Activated CD4-positive, alpha-beta T cell treated with anti-CD3 and anti-CD28 coated beads, Interleukin-2, amount 10 ng/mL, durations not matched to agents 7 days and 5 days (primary cell): ENCODE measurements at regions not wholly inside any gene's neighbourhood (a gene's known extent, or its start where the extent isn't known, plus 50 kb on each side); places are given as distances from the start of the nearest gene placed in this dataset.
"Not testable (repeated sequence)": the region's sequence is repeated elsewhere in the genome, so short reads cannot be mapped to it uniquely, and the experiment has no call there.

Experiments
- CTCF ChIA-PET: fragments of 350-600 bp; sonication (Branson Sonifier 250); formaldehyde crosslinking; loops from one replicate; lab custom pipeline; 2021; ENCODE audit warnings: antibody characterized with exemption; lab: Charles Lee
- POLR2A ChIA-PET: fragments of 350-600 bp; sonication (Branson Sonifier 250); formaldehyde crosslinking; loops from one replicate; lab custom pipeline; 2021; ENCODE audit warnings: antibody characterized with exemption; lab: Charles Lee
- DNase-seq: peaks from one replicate; pipeline ENCODE4 v3.0.0-alpha.2; 2020
- H3K27ac Mint-ChIP-seq: one replicate; pipeline ENCODE4 v1.8.0; 2021; ENCODE audit warnings: mild to moderate bottlenecking, moderate library complexity, mixed read lengths
- H3K27me3 Mint-ChIP-seq: one replicate; pipeline ENCODE4 v1.8.0; 2021; ENCODE audit warnings: mixed read lengths
- H3K36me3 Mint-ChIP-seq: one replicate; pipeline ENCODE4 v1.8.0; 2021; ENCODE audit warnings: low read depth, mixed read lengths
- H3K4me1 Mint-ChIP-seq: one replicate; pipeline ENCODE4 v1.8.0; 2021; ENCODE audit warnings: mixed read lengths
- H3K4me3 Mint-ChIP-seq: one replicate; pipeline ENCODE4 v1.8.0; 2021; ENCODE audit warnings: mild to moderate bottlenecking, moderate library complexity, mixed read lengths
- H3K9me3 Mint-ChIP-seq: one replicate; pipeline ENCODE4 v1.8.0; 2021; ENCODE audit warnings: mixed read lengths

DNA sequence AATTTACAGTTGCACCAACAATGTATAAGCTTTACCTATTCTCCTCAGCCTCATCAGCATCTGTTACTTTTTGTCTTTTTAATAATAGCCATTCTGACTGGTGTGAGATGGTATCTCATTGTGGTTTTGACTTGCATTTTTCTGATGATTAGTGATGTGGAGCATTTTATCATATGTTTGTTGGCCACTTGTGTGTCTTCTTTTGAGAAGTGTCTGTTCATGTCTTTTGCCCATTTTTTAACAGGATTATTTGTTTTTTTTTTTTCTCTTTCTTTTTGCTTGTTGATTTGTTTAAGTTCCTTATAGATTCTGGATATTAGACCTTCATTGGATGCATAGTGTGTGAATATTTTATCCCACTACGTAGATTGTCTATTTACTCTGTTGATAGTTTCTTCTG lies 191.3 kb downstream of the VAPA start:
- POLR2A ChIA-PET, DNase-seq, H3K4me1 Mint-ChIP-seq, H3K27ac Mint-ChIP-seq, H3K4me3 Mint-ChIP-seq, H3K36me3 Mint-ChIP-seq, CTCF ChIA-PET: not testable (repeated sequence)
- peaks cover 10% of the 10 kb centered on the region for H3K9me3 Mint-ChIP-seq
- H3K27me3 Mint-ChIP-seq, result peaks cover 13% of the 10 kb centered on the region

DNA sequence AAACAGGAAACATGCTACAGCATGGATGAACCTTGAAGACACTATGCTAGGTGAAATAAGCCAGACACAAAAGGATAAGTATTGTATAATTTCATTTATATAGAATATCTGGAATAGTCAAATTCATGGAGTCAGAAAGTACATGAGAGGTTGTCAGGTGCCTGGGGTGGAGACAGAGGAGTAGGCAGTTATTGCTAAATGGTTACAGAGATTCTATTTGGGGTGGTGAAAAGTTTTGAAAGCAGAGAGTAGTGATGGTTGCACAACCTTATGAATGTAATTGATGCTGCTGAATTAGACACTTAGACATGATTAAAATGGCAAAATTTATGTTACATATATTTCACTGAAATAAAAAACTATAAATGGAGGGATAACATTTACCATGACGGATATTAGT lies 197.4 kb downstream of the VAPA start:
- no peaks in the 10 kb centered on the region for H3K4me1 Mint-ChIP-seq
- H3K4me3 Mint-ChIP-seq, result no peak overlapping the region
- CTCF ChIA-PET, result no interaction called here
- peaks cover 7% of the 10 kb centered on the region for H3K9me3 Mint-ChIP-seq
- peaks cover 10% of the 10 kb centered on the region for H3K27me3 Mint-ChIP-seq
- POLR2A ChIA-PET, result no interaction called here
- no peak for DNase-seq
- no peak overlapping the region for H3K27ac Mint-ChIP-seq
- H3K36me3 Mint-ChIP-seq, result no peaks in the 10 kb centered on the region

- H3K27ac Mint-ChIP-seq, result no peak overlapping the region
- no peaks in the 10 kb centered on the region for H3K36me3 Mint-ChIP-seq
- no peak for DNase-seq
- no peaks in the 10 kb centered on the region for H3K4me1 Mint-ChIP-seq
- H3K9me3 Mint-ChIP-seq, result peaks cover 5% of the 10 kb centered on the region
- H3K4me3 Mint-ChIP-seq, result no peak overlapping the region
- CTCF ChIA-PET, result no interaction called here
- POLR2A ChIA-PET, result no interaction called here
- peaks cover 14% of the 10 kb centered on the region for H3K27me3 Mint-ChIP-seq
These were observed 198.1 kb downstream of the VAPA start for GRCh38 chr18:10111944-10112343.

DNA sequence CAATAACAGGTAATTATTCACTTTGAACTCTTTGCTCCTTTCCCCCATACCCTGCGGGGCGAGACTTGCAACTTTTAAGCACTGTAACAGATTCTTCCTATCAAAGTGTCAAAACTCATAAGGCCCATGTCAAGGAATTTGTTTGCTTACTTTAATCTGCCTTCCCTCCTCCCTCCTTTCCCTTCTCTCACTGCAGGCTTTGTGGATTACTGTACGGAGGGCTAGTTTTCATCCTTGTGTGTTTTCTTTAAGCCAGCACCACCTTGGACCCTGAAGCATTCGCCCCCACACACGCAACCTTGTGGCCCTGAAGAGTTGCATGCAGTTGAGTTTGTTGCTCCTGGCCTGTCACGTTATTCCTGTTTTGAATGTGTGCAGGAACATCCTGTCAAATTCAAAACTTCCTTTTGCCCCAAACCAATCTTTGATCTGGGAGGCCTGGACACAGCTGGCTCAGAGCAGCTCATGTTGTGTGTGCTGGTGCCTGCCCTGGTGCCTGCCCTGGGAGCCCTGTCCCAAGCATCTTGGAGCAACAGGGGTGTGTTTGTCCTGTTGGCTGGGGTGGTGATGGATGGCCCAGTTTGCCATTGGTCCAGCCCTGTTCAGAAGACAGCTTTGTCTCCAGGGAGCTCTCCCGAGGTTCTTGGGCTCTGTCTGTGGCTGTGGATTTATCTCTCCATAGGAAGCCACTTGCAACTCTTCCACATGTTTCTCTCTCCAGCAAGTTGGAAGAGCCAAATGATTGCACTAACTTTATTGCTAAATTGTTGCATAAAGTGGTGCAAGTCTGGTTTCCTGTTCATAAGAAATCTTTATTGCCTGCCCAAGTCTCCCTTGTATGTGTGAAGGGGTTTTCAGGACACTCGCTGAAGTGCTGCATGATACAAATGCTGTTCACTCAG lies 199.6 kb downstream of the VAPA start:
- DNase-seq, result no peak
- H3K4me3 Mint-ChIP-seq, result no peak overlapping the region
- no peaks in the 10 kb centered on the region for H3K4me1 Mint-ChIP-seq
- ChIA-PET CTCF (no interaction called here), POLR2A (no interaction called here)
- no peaks in the 10 kb centered on the region for H3K36me3 Mint-ChIP-seq
- peaks cover 2% of the 10 kb centered on the region for H3K9me3 Mint-ChIP-seq
- H3K27me3 Mint-ChIP-seq, result peaks cover 11% of the 10 kb centered on the region
- no peak overlapping the region for H3K27ac Mint-ChIP-seq

DNA sequence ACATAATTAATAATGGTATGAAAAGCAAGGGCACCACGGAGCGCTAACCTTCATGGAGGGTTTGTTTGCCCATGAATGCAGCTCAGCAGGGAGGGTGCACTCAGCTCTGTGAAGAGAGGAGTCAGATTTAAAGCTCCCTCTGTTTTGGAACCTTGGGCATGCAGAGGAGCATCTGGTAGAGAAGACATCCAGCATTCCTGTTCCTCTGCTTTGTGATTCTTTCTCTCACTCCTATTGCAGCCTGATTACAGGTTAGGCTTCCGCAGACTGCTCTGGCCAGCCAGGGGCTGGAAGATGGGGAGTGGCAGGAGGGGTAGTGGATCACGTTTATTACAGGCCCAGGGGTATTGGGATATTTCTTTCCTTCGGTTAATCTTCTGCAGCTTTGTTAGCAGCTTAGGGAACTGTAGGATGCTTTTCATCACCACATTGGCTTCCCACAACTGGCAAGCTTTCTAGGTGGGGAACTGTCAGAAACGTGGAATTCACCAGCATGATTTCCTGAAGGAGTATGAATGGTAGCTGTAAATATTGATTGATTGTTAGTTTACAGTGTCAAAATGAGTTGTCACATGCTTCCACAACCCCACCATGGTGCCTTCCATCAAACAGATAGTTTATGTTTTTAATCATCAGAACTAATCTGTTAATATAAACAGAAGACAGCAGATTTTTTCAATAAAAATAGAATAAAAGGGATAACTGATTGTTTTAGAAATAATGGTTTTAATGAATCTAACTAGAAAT lies 201.1 kb downstream of the VAPA start:
- Mint-ChIP-seq H3K4me3 (no peak overlapping the region), H3K27me3 (peaks cover 12% of the 10 kb centered on the region), H3K27ac (no peak overlapping the region), H3K9me3 (peaks cover 5% of the 10 kb centered on the region), H3K4me1 (no peaks in the 10 kb centered on the region), H3K36me3 (no peaks in the 10 kb centered on the region)
- ChIA-PET CTCF (no interaction called here), POLR2A (interaction anchor here (0.6 kb wide), 1 partner anchor 12 kb away, joined by 9 read pairs; no protein-coding TSS in a partner anchor)
- no peak for DNase-seq

DNA sequence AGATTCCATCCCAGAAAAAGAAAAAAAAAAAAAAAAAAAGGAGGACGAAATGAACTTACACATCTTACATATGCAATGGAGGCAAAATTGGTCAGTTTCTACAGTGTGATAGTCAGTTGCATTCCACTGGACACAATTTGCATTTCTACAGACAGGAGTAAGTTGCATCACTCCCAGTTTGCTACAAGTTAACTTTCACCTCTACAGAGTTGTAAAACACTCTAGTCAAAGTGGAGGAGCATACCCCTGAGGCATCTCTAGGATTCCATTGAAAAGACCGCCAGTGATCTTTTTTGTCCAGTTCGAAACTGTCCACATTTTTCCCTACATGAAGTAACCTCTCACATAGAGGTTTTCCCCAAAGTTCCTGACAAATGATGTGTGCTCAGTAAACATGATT lies 202.8 kb downstream of the VAPA start:
- Mint-ChIP-seq H3K27me3 (peaks cover 14% of the 10 kb centered on the region), H3K36me3 (no peaks in the 10 kb centered on the region), H3K27ac (no peak overlapping the region), H3K4me3 (no peak overlapping the region), H3K9me3 (peaks cover 3% of the 10 kb centered on the region), H3K4me1 (no peaks in the 10 kb centered on the region)
- CTCF ChIA-PET, result no interaction called here
- DNase-seq, result no peak
- POLR2A ChIA-PET, result no interaction called here

DNA sequence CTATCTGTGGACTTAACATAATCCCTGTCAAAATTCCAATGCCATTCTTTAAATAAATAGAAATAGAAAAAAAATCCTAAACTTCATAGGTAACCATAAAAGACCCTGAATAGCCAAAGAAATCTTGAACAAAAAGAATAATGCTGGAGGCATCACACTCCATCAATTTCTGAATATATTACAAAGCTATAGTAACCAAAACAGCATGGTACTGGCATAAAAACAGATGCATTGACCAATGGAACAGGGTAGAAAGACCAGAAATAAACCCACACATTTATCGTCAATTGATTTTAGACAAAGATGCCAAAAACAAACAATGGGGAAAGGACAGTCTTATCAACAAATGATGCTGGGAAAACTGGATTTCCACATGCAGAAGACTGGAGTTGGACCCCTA lies 205.7 kb downstream of the VAPA start:
- peaks cover 3% of the 10 kb centered on the region for H3K9me3 Mint-ChIP-seq
- H3K4me1 Mint-ChIP-seq, result peaks cover 3% of the 10 kb centered on the region
- H3K36me3 Mint-ChIP-seq, result no peaks in the 10 kb centered on the region
- peaks cover 14% of the 10 kb centered on the region for H3K27me3 Mint-ChIP-seq
- no peak overlapping the region for H3K27ac Mint-ChIP-seq
- no peak overlapping the region for H3K4me3 Mint-ChIP-seq
- ChIA-PET CTCF (no interaction called here), POLR2A (no interaction called here)
- no peak for DNase-seq

GRCh38 chr18:10119991-10120390 lies 206.2 kb downstream of the VAPA start:
- H3K9me3 Mint-ChIP-seq, result peaks cover 3% of the 10 kb centered on the region
- H3K36me3 Mint-ChIP-seq, result no peaks in the 10 kb centered on the region
- no peak overlapping the region for H3K27ac Mint-ChIP-seq
- ChIA-PET CTCF (no interaction called here), POLR2A (no interaction called here)
- H3K4me1 Mint-ChIP-seq, result peaks cover 3% of the 10 kb centered on the region
- peaks cover 14% of the 10 kb centered on the region for H3K27me3 Mint-ChIP-seq
- no peak overlapping the region for H3K4me3 Mint-ChIP-seq
- DNase-seq, result no peak

- Mint-ChIP-seq H3K36me3 (no peaks in the 10 kb centered on the region), H3K9me3 (peaks cover 3% of the 10 kb centered on the region), H3K4me1 (peaks cover 3% of the 10 kb centered on the region), H3K4me3 (no peak overlapping the region), H3K27me3 (peaks cover 14% of the 10 kb centered on the region), H3K27ac (no peak overlapping the region)
- DNase-seq, result no peak
- ChIA-PET POLR2A (no interaction called here), CTCF (no interaction called here)
These were observed 206.8 kb downstream of the VAPA start for GRCh38 chr18:10120622-10121021.

GRCh38 chr18:10121028-10121427 lies 207.2 kb downstream of the VAPA start:
- POLR2A ChIA-PET, result no interaction called here

DNA sequence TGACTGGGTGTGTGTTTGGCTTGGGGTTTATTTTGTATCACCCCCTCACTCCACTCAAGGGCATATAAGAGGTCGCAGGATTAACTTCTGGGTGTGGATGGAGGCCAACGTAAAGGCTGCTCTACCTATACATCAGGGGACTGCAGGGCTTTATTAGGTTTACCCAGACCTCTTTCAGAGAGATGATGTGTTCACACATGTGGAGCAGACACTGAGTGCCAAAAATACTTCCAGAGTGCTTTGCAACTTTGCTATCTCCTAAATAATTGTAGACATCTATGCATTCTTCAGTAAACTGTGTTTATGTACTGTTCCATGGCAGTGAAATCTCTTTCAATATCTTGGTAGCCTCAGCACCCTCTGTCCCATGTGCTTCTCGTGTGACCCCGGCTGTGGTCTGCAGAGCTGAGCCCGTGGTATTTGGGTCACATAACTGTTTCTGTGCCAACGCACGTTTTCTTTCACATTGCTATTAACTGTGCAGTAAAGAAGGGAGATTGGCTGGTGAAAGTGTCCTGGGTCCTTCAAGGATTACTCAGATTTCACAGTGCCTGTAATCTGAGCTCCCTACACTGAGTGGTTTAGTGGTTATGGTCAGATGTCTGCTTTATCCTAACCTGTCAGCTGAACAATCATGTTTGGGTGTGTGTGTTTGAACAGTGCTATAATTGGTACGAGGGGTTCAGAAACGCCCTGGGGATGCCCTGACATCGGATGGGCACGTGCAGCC lies 208.1 kb downstream of the VAPA start:
- CTCF ChIA-PET, result no interaction called here
- no peak overlapping the region for H3K27ac Mint-ChIP-seq
- H3K9me3 Mint-ChIP-seq, result peaks cover 3% of the 10 kb centered on the region
- DNase-seq, result no peak
- peaks cover 3% of the 10 kb centered on the region for H3K4me1 Mint-ChIP-seq
- H3K36me3 Mint-ChIP-seq, result no peaks in the 10 kb centered on the region
- H3K4me3 Mint-ChIP-seq, result no peak overlapping the region
- POLR2A ChIA-PET, result no interaction called here
- H3K27me3 Mint-ChIP-seq, result peaks cover 9% of the 10 kb centered on the region

More at GRCh38 chr18:10121028-10121427, 207.2 kb downstream of the VAPA start:
- DNase-seq, result no peak
- Mint-ChIP-seq H3K4me1 (peaks cover 3% of the 10 kb centered on the region), H3K27me3 (peaks cover 14% of the 10 kb centered on the region), H3K4me3 (no peak overlapping the region), H3K36me3 (no peaks in the 10 kb centered on the region), H3K9me3 (peaks cover 3% of the 10 kb centered on the region), H3K27ac (no peak overlapping the region)
- CTCF ChIA-PET, result no interaction called here

GRCh38 chr18:10122988-10123950 lies 209.5 kb downstream of the VAPA start:
- Mint-ChIP-seq H3K4me1 (peaks cover 3% of the 10 kb centered on the region), H3K4me3 (no peak overlapping the region), H3K27ac (peak overlapping the region; percentile 52), H3K27me3 (peaks cover 9% of the 10 kb centered on the region), H3K36me3 (no peaks in the 10 kb centered on the region), H3K9me3 (peaks cover 3% of the 10 kb centered on the region)
- POLR2A ChIA-PET, result no interaction called here
- CTCF ChIA-PET, result no interaction called here
- DNase-seq, result no peak
